H9 (cell line): ENCODE measurements at regions not wholly inside any gene's neighbourhood (a gene's known extent, or its start where the extent isn't known, plus 50 kb on each side); places are given as distances from the start of the nearest gene placed in this dataset.

Experiments
- DNase-seq: peaks from one replicate; pipeline ENCODE4 v3.0.0-alpha.2; 2017
- H2AFZ ChIP-seq: one replicate; pipeline ENCODE4 v1.6.1; 2013; ENCODE audit warnings: mild to moderate bottlenecking, low read length, control low read depth, moderate library complexity
- H2AK5ac ChIP-seq: 2 replicates; pipeline ENCODE4 v1.6.1; 2013; ENCODE audit warnings: low read length, control low read depth, mixed read lengths; ENCODE audit not compliant: insufficient read length
- H2BK120ac ChIP-seq: one replicate; pipeline ENCODE4 v1.6.1; 2013; ENCODE audit warnings: low read depth, mild to moderate bottlenecking, low read length, control low read depth, inconsistent platforms; ENCODE audit not compliant: poor library complexity, severe bottlenecking
- H2BK12ac ChIP-seq: 2 replicates; pipeline ENCODE4 v1.6.1; 2013; ENCODE audit warnings: low read length, control low read depth, mixed read lengths, low read depth; ENCODE audit not compliant: insufficient read length
- H2BK15ac ChIP-seq: 2 replicates; pipeline ENCODE4 v1.6.1; 2013; ENCODE audit warnings: low read depth, low read length, control low read depth
- H2BK20ac ChIP-seq: one replicate; pipeline ENCODE4 v1.6.1; 2013; ENCODE audit warnings: low read depth, mild to moderate bottlenecking, low read length, control low read depth, inconsistent platforms; ENCODE audit not compliant: poor library complexity, severe bottlenecking
- H2BK5ac ChIP-seq: 2 replicates; pipeline ENCODE4 v1.6.1; 2013; ENCODE audit warnings: low read length, control low read depth, mixed read lengths; ENCODE audit not compliant: insufficient read length
- H3K14ac ChIP-seq: 2 replicates; pipeline ENCODE4 v1.6.1; 2013; ENCODE audit warnings: low read length, control low read depth; ENCODE audit not compliant: insufficient read depth
- H3K18ac ChIP-seq: 2 replicates; pipeline ENCODE4 v1.6.1; 2013; ENCODE audit warnings: low read depth, mild to moderate bottlenecking, mixed read lengths, low read length, control low read depth; ENCODE audit not compliant: insufficient read length
- H3K23ac ChIP-seq: 2 replicates; pipeline ENCODE4 v1.6.1; 2013; ENCODE audit warnings: low read length, control low read depth, mixed read lengths, low read depth; ENCODE audit not compliant: insufficient read length
- H3K23me2 ChIP-seq: 2 replicates; pipeline ENCODE4 v1.6.1; 2013; ENCODE audit warnings: low read depth, mild to moderate bottlenecking, mixed read lengths, low read length, control low read depth; ENCODE audit not compliant: insufficient read length, poor library complexity, severe bottlenecking
- H3K27ac ChIP-seq: 2 replicates; pipeline ENCODE4 v1.5.1; 2013; ENCODE audit warnings: low read length, control low read depth, mixed read lengths, low read depth; ENCODE audit not compliant: insufficient read length
- H3K27me3 ChIP-seq: 2 replicates; pipeline ENCODE4 v1.6.1; 2013; ENCODE audit warnings: low read length, control low read depth, inconsistent platforms; ENCODE audit not compliant: insufficient read depth
- H3K4ac ChIP-seq: 2 replicates; pipeline ENCODE4 v1.6.1; 2013; ENCODE audit warnings: low read depth, mild to moderate bottlenecking, control low read depth, inconsistent platforms, low read length, moderate library complexity
- H3K4me1 ChIP-seq: 2 replicates; pipeline ENCODE4 v1.6.1; 2013; ENCODE audit warnings: low read length, control low read depth, inconsistent platforms; ENCODE audit not compliant: insufficient read depth
- H3K4me2 ChIP-seq: 2 replicates; pipeline ENCODE4 v1.6.1; 2013; ENCODE audit warnings: low read length, control low read depth, mixed read lengths; ENCODE audit not compliant: insufficient read length, insufficient read depth
- H3K56ac ChIP-seq: 2 replicates; pipeline ENCODE4 v1.6.1; 2013; ENCODE audit warnings: low read depth, mild to moderate bottlenecking, mixed read lengths, low read length, control low read depth; ENCODE audit not compliant: insufficient read length
- H3K79me1 ChIP-seq: 2 replicates; pipeline ENCODE4 v1.6.1; 2013; ENCODE audit warnings: low read depth, mild to moderate bottlenecking, moderate library complexity, low read length, control low read depth, inconsistent platforms; ENCODE audit not compliant: insufficient read depth, poor library complexity, severe bottlenecking
- H3K79me2 ChIP-seq: 2 replicates; pipeline ENCODE4 v1.6.1; 2013; ENCODE audit warnings: low read length, control low read depth, inconsistent platforms; ENCODE audit not compliant: insufficient read depth
- H3K9ac ChIP-seq: 2 replicates; pipeline ENCODE4 v1.6.1; 2013; ENCODE audit warnings: low read length, control low read depth, mixed read lengths; ENCODE audit not compliant: insufficient read length; ENCODE audit errors: extremely low read depth
- H3K9me3 ChIP-seq: one replicate; pipeline ENCODE4 v1.6.1; 2013; ENCODE audit warnings: low read depth, low read length, inconsistent platforms; ENCODE audit not compliant: control insufficient read depth
- H3T11ph ChIP-seq: one replicate; pipeline ENCODE4 v1.6.1; 2013; ENCODE audit warnings: mild to moderate bottlenecking, low read length, control low read depth, inconsistent platforms
- H4K20me1 ChIP-seq: one replicate; pipeline ENCODE4 v1.6.1; 2013; ENCODE audit not compliant: control insufficient read depth, insufficient read length, insufficient read depth
- H4K5ac ChIP-seq: 2 replicates; pipeline ENCODE4 v1.6.1; 2013; ENCODE audit warnings: low read depth, mild to moderate bottlenecking, mixed read lengths, low read length, control low read depth; ENCODE audit not compliant: insufficient read length
- H4K8ac ChIP-seq: replicated peaks from 2 replicates; pipeline ENCODE4 v1.6.1; 2013; ENCODE audit warnings: low read length, control low read depth, mixed read lengths, low read depth; ENCODE audit not compliant: insufficient read length
- H4K91ac ChIP-seq: 2 replicates; pipeline ENCODE4 v1.6.1; 2013; ENCODE audit warnings: low read depth, mild to moderate bottlenecking, moderate library complexity, mixed read lengths, low read length, control low read depth; ENCODE audit not compliant: insufficient read length
- H3K27ac Mint-ChIP-seq, 3 experiments: 2 replicates in 2 of 3; 3 replicates in 1 of 3; pipeline ENCODE4 v1.8.0; 2020 to 2021; ENCODE audit warnings: mixed read lengths in 3 of 3, mild to moderate bottlenecking in 1 of 3, moderate library complexity in 1 of 3
- H3K27me3 Mint-ChIP-seq: 2 replicates; pipeline ENCODE4 v1.8.0; 2021; ENCODE audit warnings: low read depth, mild to moderate bottlenecking, moderate library complexity, mixed read lengths
- H3K36me3 Mint-ChIP-seq, 3 experiments: 2 replicates in 2 of 3; 3 replicates in 1 of 3; pipeline ENCODE4 v1.8.0; 2020 to 2021; ENCODE audit warnings: low read depth in 3 of 3, mixed read lengths in 3 of 3; ENCODE audit not compliant: insufficient read depth in 1 of 3
- H3K4me1 Mint-ChIP-seq, 2 experiments: 2 replicates each; pipeline ENCODE4 v1.8.0; 2020; ENCODE audit warnings: mixed read lengths in 2 of 2
- H3K4me3 Mint-ChIP-seq, 2 experiments: 2 replicates in 1 of 2; 3 replicates in 1 of 2; pipeline ENCODE4 v1.8.0; 2020 to 2021; ENCODE audit warnings: mild to moderate bottlenecking in 2 of 2, mixed read lengths in 2 of 2, moderate library complexity in 1 of 2
- H3K9me3 Mint-ChIP-seq, 2 experiments: 2 replicates in 1 of 2; 3 replicates in 1 of 2; pipeline ENCODE4 v1.8.0; 2020; ENCODE audit warnings: mild to moderate bottlenecking in 2 of 2, mixed read lengths in 2 of 2, moderate library complexity in 1 of 2
- WGBS: extraction: QIAGEN DNeasy Blood & Tissue Kit; methylation state at CpG from one replicate; pipeline ENCODE4 v1.1.7; 2013; ENCODE audit warnings: missing lambda C conversion rate, low lambda C conversion rate, mixed read lengths; ENCODE audit not compliant: insufficient read length; ENCODE audit errors: extremely low coverage; 5-methylcytosine and 5-hydroxymethylcytosine counted together
- TF ChIP-seq, protein P1 (sequence below): fragments of 200-600 bp; sonication (generic); conservative IDR thresholded peaks from 3 replicates; pipeline ENCODE4 v1.8.0; 2021; ENCODE audit warnings: antibody characterized with exemption, mild to moderate bottlenecking

DNA sequence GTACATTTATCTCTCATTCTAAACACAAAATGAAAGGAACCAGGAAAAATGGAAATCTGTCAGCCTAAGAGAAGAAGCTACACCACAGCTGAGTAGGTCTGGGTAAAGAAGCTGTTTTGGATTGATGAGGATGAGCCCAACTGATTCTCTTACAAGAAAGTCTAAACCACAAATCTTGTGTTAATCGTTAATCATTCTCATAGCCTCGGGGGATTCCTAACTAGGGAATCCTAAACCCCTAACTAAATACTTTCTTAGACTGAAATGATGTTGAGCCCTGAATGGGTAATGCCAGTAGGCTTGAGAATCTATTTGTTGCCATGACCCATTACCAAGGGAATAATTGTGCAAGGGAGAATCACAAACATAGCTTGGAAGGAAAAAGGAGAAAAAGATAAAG, 327.5 kb upstream of the SPRY2 start:
- no peaks in the 10 kb centered on the region for H3K27me3 ChIP-seq
- H3K27ac Mint-ChIP-seq, result no peak overlapping the region
- TF ChIP-seq, protein P1, sequence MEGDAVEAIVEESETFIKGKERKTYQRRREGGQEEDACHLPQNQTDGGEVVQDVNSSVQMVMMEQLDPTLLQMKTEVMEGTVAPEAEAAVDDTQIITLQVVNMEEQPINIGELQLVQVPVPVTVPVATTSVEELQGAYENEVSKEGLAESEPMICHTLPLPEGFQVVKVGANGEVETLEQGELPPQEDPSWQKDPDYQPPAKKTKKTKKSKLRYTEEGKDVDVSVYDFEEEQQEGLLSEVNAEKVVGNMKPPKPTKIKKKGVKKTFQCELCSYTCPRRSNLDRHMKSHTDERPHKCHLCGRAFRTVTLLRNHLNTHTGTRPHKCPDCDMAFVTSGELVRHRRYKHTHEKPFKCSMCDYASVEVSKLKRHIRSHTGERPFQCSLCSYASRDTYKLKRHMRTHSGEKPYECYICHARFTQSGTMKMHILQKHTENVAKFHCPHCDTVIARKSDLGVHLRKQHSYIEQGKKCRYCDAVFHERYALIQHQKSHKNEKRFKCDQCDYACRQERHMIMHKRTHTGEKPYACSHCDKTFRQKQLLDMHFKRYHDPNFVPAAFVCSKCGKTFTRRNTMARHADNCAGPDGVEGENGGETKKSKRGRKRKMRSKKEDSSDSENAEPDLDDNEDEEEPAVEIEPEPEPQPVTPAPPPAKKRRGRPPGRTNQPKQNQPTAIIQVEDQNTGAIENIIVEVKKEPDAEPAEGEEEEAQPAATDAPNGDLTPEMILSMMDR, result no peak
- no peak overlapping the region for H4K5ac ChIP-seq
- H3K36me3 Mint-ChIP-seq, result peaks cover 0 to 8% (median 8%) of the 10 kb centered on the region in 3 experiments; a peak in 5 of 7 replicates
- no peak overlapping the region for H3K4me2 ChIP-seq
- H3K4me1 Mint-ChIP-seq, result peaks cover 6 to 11% of the 10 kb centered on the region in 2 experiments; a peak in 3 of 4 replicates
- H3K27me3 Mint-ChIP-seq, result no peaks in the 10 kb centered on the region
- no peak overlapping the region for H2BK20ac ChIP-seq
- H3K14ac ChIP-seq, result no peak overlapping the region
- DNase-seq, result no peak
- H3K18ac ChIP-seq, result no peak overlapping the region
- no peak overlapping the region for H4K91ac ChIP-seq
- no peak overlapping the region for H3T11ph ChIP-seq
- H2BK120ac ChIP-seq, result no peak overlapping the region
- H3K4me3 Mint-ChIP-seq, result no peak overlapping the region
- H3K9ac ChIP-seq, result no peak overlapping the region
- H2BK12ac ChIP-seq, result no peak overlapping the region
- no peak overlapping the region for H2AK5ac ChIP-seq
- H3K23me2 ChIP-seq, result no peaks in the 10 kb centered on the region
- H3K4ac ChIP-seq, result no peak overlapping the region
- H4K20me1 ChIP-seq, result no peaks in the 10 kb centered on the region
- no peaks in the 10 kb centered on the region for H3K4me1 ChIP-seq
- no peak overlapping the region for H3K56ac ChIP-seq
- no peak overlapping the region for H4K8ac ChIP-seq
- H2BK15ac ChIP-seq, result no peak overlapping the region
- no peak overlapping the region for H2BK5ac ChIP-seq
- H3K9me3 Mint-ChIP-seq, result peaks cover 11 to 17% of the 10 kb centered on the region in 2 experiments
- H3K79me1 ChIP-seq, result no peaks in the 10 kb centered on the region
- no CpG with 5 or more reads among the region's 2 CpGs for WGBS
- no peak overlapping the region for H3K27ac ChIP-seq
- no peak overlapping the region for H2AFZ ChIP-seq
- H3K79me2 ChIP-seq, result no peaks in the 10 kb centered on the region
- no peaks in the 10 kb centered on the region for H3K9me3 ChIP-seq
- no peak overlapping the region for H3K23ac ChIP-seq
